ENCODE measurements at regions not wholly inside any gene's neighbourhood (a gene's known extent, or its start where the extent isn't known, plus 50 kb on each side); places are given as distances from the start of the nearest gene placed in this dataset.

- Histone ChIP-seq H3K27me3 (no peaks in the 10 kb centered on the region), H3K36me3 (ENCODE audit: low read depth, missing control alignments) (no peaks in the 10 kb centered on the region), H3K4me1 (no peaks in the 10 kb centered on the region), H3K27ac (no peak overlapping the region), H3K4me3 (no peak overlapping the region), H3K9me3 (no peaks in the 10 kb centered on the region)
- 75 to 82% methylated on average over 1 of the region's 1 CpG for WGBS, 2 donors
- DNase-seq, result no peak
- TF ChIP-seq POLR2A (IDR thresholded peaks at IDR 0.05) (no peak), CTCF (IDR thresholded peaks at IDR 0.05) (no peak)
- intact Hi-C loops (cut with DNase I; ENCODE audit: low total_unique reads), result no loop called here
Observed at GRCh38 chr18:41263956-41264355, 691.1 kb upstream of the PIK3C3 start.

GRCh38 chr18:41262688-41263087 lies 692.3 kb upstream of the PIK3C3 start:
- Histone ChIP-seq H3K9me3 (no peaks in the 10 kb centered on the region), H3K27me3 (no peaks in the 10 kb centered on the region), H3K27ac (no peak overlapping the region), H3K4me3 (no peak overlapping the region), H3K36me3 (ENCODE audit: low read depth, missing control alignments) (no peaks in the 10 kb centered on the region), H3K4me1 (no peaks in the 10 kb centered on the region)
- TF ChIP-seq POLR2A (IDR thresholded peaks at IDR 0.05) (no peak), CTCF (IDR thresholded peaks at IDR 0.05) (no peak)
- intact Hi-C loops (cut with DNase I; ENCODE audit: low total_unique reads), result no loop called here
- no peak for DNase-seq
- WGBS, 2 donors, result 87 to 92% methylated on average over 6 of the region's 6 CpGs

GRCh38 chr18:41244591-41245037 lies 710.4 kb upstream of the PIK3C3 start:
- 90 to 95% methylated on average over 3 of the region's 3 CpGs for WGBS, 2 donors
- no peaks in the 10 kb centered on the region for H3K36me3 ChIP-seq (ENCODE audit: low read depth, missing control alignments)
- no peaks in the 10 kb centered on the region for H3K4me1 ChIP-seq
- intact Hi-C loops (cut with DNase I; ENCODE audit: low total_unique reads), result no loop called here
- H3K9me3 ChIP-seq, result no peaks in the 10 kb centered on the region
- no peak overlapping the region for H3K4me3 ChIP-seq
- no peak overlapping the region for H3K27ac ChIP-seq
- no peak for DNase-seq
- TF ChIP-seq CTCF (IDR thresholded peaks at IDR 0.05), result no peak
- H3K27me3 ChIP-seq, result no peaks in the 10 kb centered on the region

GRCh38 chr18:41237317-41237716 lies 717.7 kb upstream of the PIK3C3 start:
- no peaks in the 10 kb centered on the region for H3K4me1 ChIP-seq
- intact Hi-C loops (cut with DNase I; ENCODE audit: low total_unique reads), result no loop called here
- H3K9me3 ChIP-seq, result no peaks in the 10 kb centered on the region
- H3K27me3 ChIP-seq, result no peaks in the 10 kb centered on the region
- H3K36me3 ChIP-seq (ENCODE audit: low read depth, missing control alignments), result no peaks in the 10 kb centered on the region
- 97 to 98% methylated on average over 1 of the region's 1 CpG for WGBS, 2 donors
- TF ChIP-seq POLR2A (IDR thresholded peaks at IDR 0.05), result no peak
- TF ChIP-seq CTCF (IDR thresholded peaks at IDR 0.05), result no peak
- H3K27ac ChIP-seq, result no peak overlapping the region
- no peak for DNase-seq
- no peak overlapping the region for H3K4me3 ChIP-seq

- Histone ChIP-seq H3K27ac (no peak overlapping the region), H3K9me3 (no peaks in the 10 kb centered on the region), H3K36me3 (ENCODE audit: low read depth, missing control alignments) (no peaks in the 10 kb centered on the region), H3K4me1 (no peaks in the 10 kb centered on the region), H3K27me3 (no peaks in the 10 kb centered on the region), H3K4me3 (no peak overlapping the region)
- no peak for DNase-seq
- intact Hi-C loops (cut with DNase I; ENCODE audit: low total_unique reads), result no loop called here
- no peak for TF ChIP-seq POLR2A (IDR thresholded peaks at IDR 0.05)
- WGBS, 2 donors, result 79 to 80% methylated on average over 3 of the region's 3 CpGs
Observed at GRCh38 chr18:41231681-41232080, 723.4 kb upstream of the PIK3C3 start.

All from testis (tissue), 2 donors.